GM12891 (cell line): ENCODE measurements at regions not wholly inside any gene's neighbourhood (a gene's known extent, or its start where the extent isn't known, plus 50 kb on each side); places are given as distances from the start of the nearest gene placed in this dataset.

Experiments
- DNase-seq: peaks from one replicate; pipeline ENCODE4 v3.0.0; 2011; ENCODE audit warnings: low spot score; ENCODE audit not compliant: insufficient read length
- FAIRE-seq: peaks from 2 replicates; lab custom pipeline; 2011; peaks lifted over from hg19 to GRCh38; lab: Jason Lieb, UNC
- PAX5 ChIP-seq: IDR thresholded peaks from 2 replicates; pipeline ENCODE4 v1.6.1; 2011; ENCODE audit warnings: low read length, moderate library complexity, mild to moderate bottlenecking; ENCODE audit not compliant: insufficient read depth, severe bottlenecking
- POLR2A ChIP-seq: IDR thresholded peaks from 2 replicates; pipeline ENCODE4 v1.6.1; 2011; ENCODE audit warnings: low read depth, low read length, control low read depth
- POLR2AphosphoS5 ChIP-seq: IDR thresholded peaks from 2 replicates; pipeline ENCODE4 v1.6.1; 2011; ENCODE audit warnings: low read depth, low read length, control low read depth
- POU2F2 ChIP-seq: IDR thresholded peaks from 2 replicates; pipeline ENCODE4 v1.6.1; 2011; ENCODE audit warnings: low read depth, mild to moderate bottlenecking, control low read depth, low read length, moderate library complexity
- SPI1 ChIP-seq: IDR thresholded peaks from 2 replicates; pipeline ENCODE4 v1.6.1; 2011; ENCODE audit warnings: low read depth, low read length, control low read depth
- TAF1 ChIP-seq: IDR thresholded peaks from 2 replicates; pipeline ENCODE4 v1.6.1; 2011; ENCODE audit warnings: low read depth, low read length, control low read depth

GRCh38 chr9:89924611-89925010 is 319.8 kb downstream of the GADD45G start:
- TF ChIP-seq SPI1, result no peak
- no peak for TF ChIP-seq POLR2A
- no peak for TF ChIP-seq POLR2AphosphoS5
- TF ChIP-seq POU2F2, result no peak
- TF ChIP-seq TAF1, result no peak
- TF ChIP-seq PAX5, result no peak
- FAIRE-seq, result no peak
- no peak for DNase-seq

GRCh38 chr9:89926167-89926566 is 321.4 kb downstream of the GADD45G start:
- TF ChIP-seq PAX5 (no peak), POLR2AphosphoS5 (no peak), SPI1 (no peak), POU2F2 (no peak), TAF1 (no peak), POLR2A (no peak)
- no peak for DNase-seq
- FAIRE-seq, result no peak

GRCh38 chr9:89926691-89927220 is 321.9 kb downstream of the GADD45G start:
- DNase-seq (no peak), FAIRE-seq (no peak)
- no peak for TF ChIP-seq POLR2A
- TF ChIP-seq PAX5, result no peak
- no peak for TF ChIP-seq POLR2AphosphoS5
- TF ChIP-seq POU2F2, result no peak
- TF ChIP-seq TAF1, result no peak
- no peak for TF ChIP-seq SPI1

- TF ChIP-seq SPI1, result no peak
- no peak for TF ChIP-seq POU2F2
- no peak for TF ChIP-seq POLR2AphosphoS5
- no peak for TF ChIP-seq POLR2A
- no peak for TF ChIP-seq PAX5
- no peak for TF ChIP-seq TAF1
- FAIRE-seq (no peak), DNase-seq (no peak)
These were observed 323.3 kb downstream of the GADD45G start for GRCh38 chr9:89928106-89928505.

- FAIRE-seq, result no peak
- DNase-seq, result no peak
- no peak for TF ChIP-seq TAF1
- no peak for TF ChIP-seq POU2F2
- no peak for TF ChIP-seq SPI1
- no peak for TF ChIP-seq POLR2AphosphoS5
- no peak for TF ChIP-seq PAX5
- TF ChIP-seq POLR2A, result no peak
These were observed 323.9 kb downstream of the GADD45G start for GRCh38 chr9:89928521-89929275.

- DNase-seq (no peak), FAIRE-seq (no peak)
- no peak for TF ChIP-seq PAX5
- TF ChIP-seq POU2F2, result no peak
- TF ChIP-seq TAF1, result no peak
- TF ChIP-seq POLR2AphosphoS5, result no peak
- TF ChIP-seq SPI1, result no peak
- no peak for TF ChIP-seq POLR2A
These were observed 324.5 kb downstream of the GADD45G start for GRCh38 chr9:89929315-89929672.

- TF ChIP-seq POU2F2 (no peak), SPI1 (no peak), POLR2A (no peak), PAX5 (no peak), POLR2AphosphoS5 (no peak), TAF1 (no peak)
- no peak for DNase-seq
- no peak for FAIRE-seq
These were observed 325.1 kb downstream of the GADD45G start for GRCh38 chr9:89929673-89930480.

- no peak for DNase-seq
- TF ChIP-seq POU2F2, result no peak
- FAIRE-seq, result no peak
These were observed 328.8 kb downstream of the GADD45G start for GRCh38 chr9:89933578-89933977.

GRCh38 chr9:89935115-89935514 is 330.3 kb downstream of the GADD45G start:
- DNase-seq (no peak), FAIRE-seq (no peak)
- TF ChIP-seq PAX5, result no peak
